A549 (cell line): ENCODE measurements at regions not wholly inside any gene's neighbourhood (a gene's known extent, or its start where the extent isn't known, plus 50 kb on each side); places are given as distances from the start of the nearest gene placed in this dataset.

Experiments
- ATAC-seq, 2 experiments: fragments of 200-7000 bp in 1 of 2; fragments of >200 bp in 1 of 2; cut with Nextera tagmentation in 1 of 2; cut with Tn5 transposase in 1 of 2; 3 replicates each; pipeline versions ENCODE4 v1.8.0 to v1.9.1; 2018 to 2020; ENCODE audit warnings: mild to moderate bottlenecking in 1 of 2, moderate library complexity in 1 of 2
- CTCF ChIA-PET: fragments of 300-600 bp; sonication (Branson Sonifier 250); formaldehyde crosslinking; extraction: SDS; loops from one replicate; lab custom pipeline; 2021; ENCODE audit warnings: antibody characterized with exemption, inconsistent platforms; lab: Yijun Ruan, JAX
- POLR2A ChIA-PET: fragments of 350-600 bp; formaldehyde crosslinking; extraction: SDS; loops from one replicate; lab custom pipeline; 2021; ENCODE audit warnings: antibody characterized with exemption, inconsistent platforms; lab: Yijun Ruan, JAX
- DNase-seq, 2 experiments: peaks; one replicate each; pipeline versions ENCODE4 v3.0.0 to v3.0.0-alpha.2; 2011 to 2016; ENCODE audit warnings: low read depth in 1 of 2, low spot score in 1 of 2
- FAIRE-seq: peaks from 2 replicates; lab custom pipeline; 2011; peaks lifted over from hg19 to GRCh38; lab: Jason Lieb, UNC
- H3K27ac ChIP-seq, 2 experiments: fragments of >200 bp; sonication (Bioruptor Twin); formaldehyde crosslinking; 3 replicates each; pipeline ENCODE4 v1.5.1; 2016 to 2017
- H3K4me1 ChIP-seq: fragments of >200 bp; sonication (Bioruptor Twin); formaldehyde crosslinking; 3 replicates; pipeline ENCODE4 v1.6.1; 2016
- H3K4me2 ChIP-seq: fragments of >200 bp; sonication (Bioruptor Twin); formaldehyde crosslinking; 3 replicates; pipeline ENCODE4 v1.6.1; 2016
- H3K4me3 ChIP-seq: fragments of >200 bp; sonication (Bioruptor Twin); formaldehyde crosslinking; 3 replicates; pipeline ENCODE4 v1.5.1; 2016
- H3K9me3 ChIP-seq: fragments of >200 bp; sonication (Bioruptor Twin); formaldehyde crosslinking; 3 replicates; pipeline ENCODE4 v1.6.1; 2016
- BHLHE40 ChIP-seq: IDR thresholded peaks from 2 replicates; pipeline ENCODE4 v1.6.1; 2012; ENCODE audit warnings: low read depth, low read length, inconsistent platforms
- CEBPB ChIP-seq, 2 experiments: fragments of >200 bp in 1 of 2; sonication (Bioruptor Twin) in 1 of 2; formaldehyde crosslinking in 1 of 2; IDR thresholded peaks; 2 replicates each; pipeline ENCODE4 v1.6.1; 2012 to 2016
- CHD4 ChIP-seq: fragments of 200-600 bp; sonication (generic); IDR thresholded peaks from 2 replicates; pipeline ENCODE4 v1.6.1; 2016; ENCODE audit warnings: antibody characterized with exemption, mild to moderate bottlenecking, borderline replicate concordance
- CTCF ChIP-seq: fragments of >200 bp; sonication (Bioruptor Twin); formaldehyde crosslinking; IDR thresholded peaks from 3 replicates; pipeline ENCODE4 v1.5.1; 2016
- E2F6 ChIP-seq: IDR thresholded peaks from 2 replicates; pipeline ENCODE4 v1.6.1; 2012; ENCODE audit warnings: low read depth, borderline replicate concordance
- EHMT2 ChIP-seq: fragments of 200-600 bp; sonication (generic); IDR thresholded peaks from 2 replicates; pipeline ENCODE4 v1.6.1; 2016; ENCODE audit warnings: antibody characterized with exemption, low read depth, mild to moderate bottlenecking, moderate library complexity
- EP300 ChIP-seq, 2 experiments: fragments of >200 bp; sonication (Bioruptor Twin); formaldehyde crosslinking; IDR thresholded peaks; 2 replicates in 1 of 2; 3 replicates in 1 of 2; pipeline ENCODE4 v1.6.1; 2016 to 2017
- FOSB ChIP-seq: fragments of 250-450 bp; sonication (Bioruptor Pico); IDR thresholded peaks from 2 replicates; pipeline ENCODE4 v1.5.0; 2020; ENCODE audit warnings: mild to moderate bottlenecking, moderate library complexity
- FOXS1 ChIP-seq: fragments of 250-450 bp; sonication (Bioruptor Pico); IDR thresholded peaks from 2 replicates; pipeline ENCODE4 v1.5.0; 2020; ENCODE audit warnings: mild to moderate bottlenecking, moderate library complexity
- HOXB13 ChIP-seq: fragments of 250-450 bp; sonication (Bioruptor Pico); IDR thresholded peaks from 2 replicates; pipeline ENCODE4 v1.5.0; 2020; ENCODE audit warnings: low read depth, mild to moderate bottlenecking, moderate library complexity
- HOXB5 ChIP-seq: fragments of 250-450 bp; sonication (Bioruptor Pico); IDR thresholded peaks from 2 replicates; pipeline ENCODE4 v1.5.0; 2020; ENCODE audit warnings: mild to moderate bottlenecking, moderate library complexity
- JUN ChIP-seq, 2 experiments: fragments of >200 bp; sonication (Bioruptor Twin); formaldehyde crosslinking; IDR thresholded peaks; 2 replicates in 1 of 2; 3 replicates in 1 of 2; pipeline ENCODE4 v1.6.1; 2016 to 2017
- KDM1A ChIP-seq: fragments of 200-600 bp; sonication (generic); IDR thresholded peaks from 2 replicates; pipeline ENCODE4 v1.6.1; 2016; ENCODE audit warnings: low read depth, mild to moderate bottlenecking
- KDM5A ChIP-seq: fragments of 200-600 bp; sonication (generic); IDR thresholded peaks from 2 replicates; pipeline ENCODE4 v1.6.1; 2016; ENCODE audit warnings: antibody characterized with exemption, mild to moderate bottlenecking
- MAFK ChIP-seq: fragments of 450-650 bp; IDR thresholded peaks from 2 replicates; pipeline ENCODE4 v1.6.1; 2014; ENCODE audit not compliant: partially characterized antibody
- MAX ChIP-seq: IDR thresholded peaks from 2 replicates; pipeline ENCODE4 v1.6.1; 2012
- PHF8 ChIP-seq: fragments of 200-600 bp; sonication (generic); IDR thresholded peaks from 2 replicates; pipeline ENCODE4 v1.6.1; 2016; ENCODE audit warnings: low read depth, mild to moderate bottlenecking, antibody characterized with exemption, moderate library complexity, borderline replicate concordance
- POLR2A ChIP-seq: IDR thresholded peaks from 2 replicates; pipeline ENCODE4 v1.6.1; 2012; ENCODE audit warnings: mild to moderate bottlenecking, low read length
- RARB ChIP-seq: fragments of 250-450 bp; sonication (Bioruptor Pico); IDR thresholded peaks from 2 replicates; pipeline ENCODE4 v1.8.0; 2021; ENCODE audit warnings: mild to moderate bottlenecking, moderate library complexity
- RNF2 ChIP-seq: fragments of 200-600 bp; sonication (generic); IDR thresholded peaks from 2 replicates; pipeline ENCODE4 v1.6.1; 2016; ENCODE audit warnings: low read depth, mild to moderate bottlenecking, antibody characterized with exemption, moderate library complexity, borderline replicate concordance
- SREBF2 ChIP-seq: fragments of 450-650 bp; IDR thresholded peaks from 2 replicates; pipeline ENCODE4 v1.6.1; 2014; ENCODE audit warnings: mild to moderate bottlenecking, moderate library complexity
- USF2 ChIP-seq: fragments of 450-650 bp; IDR thresholded peaks from 2 replicates; pipeline ENCODE4 v1.6.1; 2014; ENCODE audit warnings: antibody characterized with exemption
- ZC3H11A ChIP-seq: fragments of 450-650 bp; IDR thresholded peaks from 2 replicates; pipeline ENCODE4 v1.6.1; 2014; ENCODE audit warnings: antibody characterized with exemption, mild to moderate bottlenecking
- ZFP36 ChIP-seq: fragments of 450-650 bp; IDR thresholded peaks from 2 replicates; pipeline ENCODE4 v1.6.1; 2014; ENCODE audit warnings: borderline replicate concordance; ENCODE audit not compliant: partially characterized antibody
- ZNF302 ChIP-seq: fragments of 250-450 bp; sonication (Bioruptor Pico); IDR thresholded peaks from 2 replicates; pipeline ENCODE4 v1.9.0; 2021; ENCODE audit warnings: inconsistent platforms, mild to moderate bottlenecking, moderate library complexity
- WGBS: methylation state at CpG from one replicate; pipeline ENCODE4 v1.1.6; 2017; ENCODE audit errors: missing lambda C conversion rate; 5-methylcytosine and 5-hydroxymethylcytosine counted together

GRCh38 chr5:29252390-29252789 lies 1941.1 kb upstream of the CDH6 start:
- H3K27ac ChIP-seq: no peak overlapping the region
- FAIRE-seq (no peak), DNase-seq (no peak)

GRCh38 chr5:29247346-29248028 lies 1946.0 kb upstream of the CDH6 start:
- H3K9me3 ChIP-seq: no peaks in the 10 kb centered on the region
- no peak overlapping the region for H3K4me3 ChIP-seq
- CTCF ChIA-PET: interaction anchor here (0.6 to 1.5 kb wide), 2 partner anchors 23 to 577 kb away, joined by 3 read pairs; no protein-coding TSS in a partner anchor
- TF ChIP-seq E2F6 (no peak), CEBPB (IDR thresholded peaks at IDR 0.05) (no peak), CTCF (no peak), FOXS1 (CRISPR knock-in tag) (no peak), CHD4 (no peak)
- TF ChIP-seq, all 56 proteins: peak for 0
- POLR2A ChIA-PET: no interaction called here
- WGBS: 54% methylated on average over 2 of the region's 2 CpGs
- H3K27ac ChIP-seq: no peak overlapping the region
- no peaks in the 10 kb centered on the region for H3K4me1 ChIP-seq
- ATAC-seq: no peak
- FAIRE-seq: no peak
- DNase-seq: no peak
- no peak overlapping the region for H3K4me2 ChIP-seq

More at GRCh38 chr5:29252390-29252789, 1941.1 kb upstream of the CDH6 start:
- no peak for ATAC-seq
- Histone ChIP-seq H3K9me3 (no peaks in the 10 kb centered on the region), H3K4me2 (no peak overlapping the region), H3K4me1 (no peaks in the 10 kb centered on the region), H3K4me3 (no peak overlapping the region)
- TF ChIP-seq EHMT2 (no peak), KDM5A (no peak), SREBF2 (no peak), EP300 (IDR thresholded peaks at IDR 0.05) (no peak), CEBPB (IDR thresholded peaks at IDR 0.05) (no peak), RARB (CRISPR knock-in tag) (no peak), ZC3H11A (no peak), MAFK (no peak), MAX (no peak), JUN (IDR thresholded peaks at IDR 0.05) (no peak), KDM1A (no peak), FOSB (CRISPR knock-in tag) (no peak), USF2 (no peak)
- ChIA-PET POLR2A (no interaction called here), CTCF (no interaction called here)
- WGBS: 63% methylated on average over 2 of the region's 2 CpGs

GRCh38 chr5:29240379-29240778 lies 1953.1 kb upstream of the CDH6 start:
- CTCF ChIA-PET: no interaction called here
- WGBS: 78% methylated on average over 1 of the region's 1 CpG
- no peak overlapping the region for H3K4me2 ChIP-seq
- TF ChIP-seq RNF2 (no peak), MAX (no peak), BHLHE40 (no peak), ZFP36 (no peak), USF2 (no peak), PHF8 (no peak), CTCF (no peak), KDM5A (no peak), HOXB5 (CRISPR knock-in tag) (no peak), POLR2A (no peak), HOXB13 (CRISPR knock-in tag) (no peak), SREBF2 (no peak), ZNF302 (CRISPR knock-in tag) (no peak)

More at GRCh38 chr5:29240379-29240778, 1953.1 kb upstream of the CDH6 start:
- Histone ChIP-seq H3K4me1 (no peaks in the 10 kb centered on the region), H3K27ac (no peak overlapping the region), H3K4me3 (no peak overlapping the region), H3K9me3 (no peaks in the 10 kb centered on the region)
- no peak for FAIRE-seq
- POLR2A ChIA-PET: no interaction called here
- no peak for ATAC-seq
- no peak for DNase-seq
